ENCODE measurements at regions not wholly inside any gene's neighbourhood (a gene's known extent, or its start where the extent isn't known, plus 50 kb on each side); places are given as distances from the start of the nearest gene placed in this dataset.
"Not testable (repeated sequence)": the region's sequence is repeated elsewhere in the genome, so short reads cannot be mapped to it uniquely, and the experiment has no call there.

GRCh38 chr16:5214466-5214865, 116.9 kb upstream of the EEF2KMT start:
- no peak for DNase-seq (ENCODE audit: low spot score)
- BruUV-seq (replicated peaks), result no TSS peak
- Histone ChIP-seq H3K36me3 (ENCODE audit: insufficient read depth, low read length) (no peaks in the 10 kb centered on the region), H3K4me1 (ENCODE audit: insufficient read depth, low read length, poor library complexity, severe bottlenecking) (no peaks in the 10 kb centered on the region), H2AFZ (ENCODE audit: low read length) (no peak overlapping the region), H3K4me3 (ENCODE audit: low read depth, low read length, poor library complexity, severe bottlenecking) (no peak overlapping the region), H3K9me3 (ENCODE audit: low read length) (no peaks in the 10 kb centered on the region), H4K20me1 (ENCODE audit: insufficient read depth, low read length) (no peaks in the 10 kb centered on the region), H3K79me2 (ENCODE audit: insufficient read depth, low read depth, low read length) (no peaks in the 10 kb centered on the region), H3K27ac (ENCODE audit: low read depth, low read length, poor library complexity, severe bottlenecking) (no peak overlapping the region), H3K9me2 (ENCODE audit: insufficient read depth, low read length) (no peaks in the 10 kb centered on the region), H3K4me2 (ENCODE audit: low read length) (no peak overlapping the region)
- POLR2A ChIA-PET, result no interaction called here
- CTCF ChIA-PET (ENCODE audit: unreplicated experiment), result no interaction called here
- TF ChIP-seq CTCF (conservative IDR thresholded peaks at IDR 0.05; ENCODE audit: low read length), result no peak
- TF ChIP-seq EZH2phosphoT487 (IDR thresholded peaks at IDR 0.05; ENCODE audit: borderline replicate concordance, low read depth, low read length), result no peak
- intact Hi-C loops (cut with micrococcal nuclease; ENCODE audit: unreplicated experiment), result no loop called here

GRCh38 chr16:5212501-5212900, 114.9 kb upstream of the EEF2KMT start:
- H3K9me3 ChIP-seq (ENCODE audit: low read length); CTCF ChIA-PET (ENCODE audit: unreplicated experiment); BruUV-seq (replicated peaks); H3K4me3 ChIP-seq (ENCODE audit: low read depth, low read length, poor library complexity, severe bottlenecking); H3K79me2 ChIP-seq (ENCODE audit: insufficient read depth, low read depth, low read length); H2AFZ ChIP-seq (ENCODE audit: low read length); H4K20me1 ChIP-seq (ENCODE audit: insufficient read depth, low read length); H3K27ac ChIP-seq (ENCODE audit: low read depth, low read length, poor library complexity, severe bottlenecking); H3K36me3 ChIP-seq (ENCODE audit: insufficient read depth, low read length); H3K4me1 ChIP-seq (ENCODE audit: insufficient read depth, low read length, poor library complexity, severe bottlenecking); DNase-seq (ENCODE audit: low spot score); H3K9me2 ChIP-seq (ENCODE audit: insufficient read depth, low read length); H3K4me2 ChIP-seq (ENCODE audit: low read length); POLR2A ChIA-PET; intact Hi-C loops (cut with micrococcal nuclease; ENCODE audit: unreplicated experiment): not testable (repeated sequence)

GRCh38 chr16:5207862-5208498, 110.4 kb upstream of the EEF2KMT start:
- BruUV-seq (replicated peaks), result not testable (repeated sequence)

GRCh38 chr16:5207001-5207523, 109.5 kb upstream of the EEF2KMT start:
- intact Hi-C loops (cut with micrococcal nuclease; ENCODE audit: unreplicated experiment), result no loop called here
- TF ChIP-seq CTCF (conservative IDR thresholded peaks at IDR 0.05; ENCODE audit: low read length) (no peak), EZH2phosphoT487 (IDR thresholded peaks at IDR 0.05; ENCODE audit: borderline replicate concordance, low read depth, low read length) (no peak)
- no peaks in the 10 kb centered on the region for H3K9me2 ChIP-seq (ENCODE audit: insufficient read depth, low read length)
- H4K20me1 ChIP-seq (ENCODE audit: insufficient read depth, low read length), result no peaks in the 10 kb centered on the region
- ChIA-PET POLR2A (no interaction called here), CTCF (ENCODE audit: unreplicated experiment) (no interaction called here)
- no peaks in the 10 kb centered on the region for H3K9me3 ChIP-seq (ENCODE audit: low read length)
- H3K36me3 ChIP-seq (ENCODE audit: insufficient read depth, low read length), result no peaks in the 10 kb centered on the region
- H3K79me2 ChIP-seq (ENCODE audit: insufficient read depth, low read depth, low read length), result no peaks in the 10 kb centered on the region
- H2AFZ ChIP-seq (ENCODE audit: low read length), result no peak overlapping the region
- no TSS peak for BruUV-seq (replicated peaks)
- H3K27ac ChIP-seq (ENCODE audit: low read depth, low read length, poor library complexity, severe bottlenecking), result no peak overlapping the region
- H3K4me3 ChIP-seq (ENCODE audit: low read depth, low read length, poor library complexity, severe bottlenecking), result no peak overlapping the region
- no peak for DNase-seq (ENCODE audit: low spot score)
- H3K4me2 ChIP-seq (ENCODE audit: low read length), result no peak overlapping the region
- H3K4me1 ChIP-seq (ENCODE audit: insufficient read depth, low read length, poor library complexity, severe bottlenecking), result no peaks in the 10 kb centered on the region

More at GRCh38 chr16:5207862-5208498, 110.4 kb upstream of the EEF2KMT start:
- H3K4me3 ChIP-seq (ENCODE audit: low read depth, low read length, poor library complexity, severe bottlenecking); H3K36me3 ChIP-seq (ENCODE audit: insufficient read depth, low read length); H3K79me2 ChIP-seq (ENCODE audit: insufficient read depth, low read depth, low read length); H2AFZ ChIP-seq (ENCODE audit: low read length); CTCF ChIA-PET (ENCODE audit: unreplicated experiment); POLR2A ChIA-PET; H3K4me2 ChIP-seq (ENCODE audit: low read length); H4K20me1 ChIP-seq (ENCODE audit: insufficient read depth, low read length); H3K27ac ChIP-seq (ENCODE audit: low read depth, low read length, poor library complexity, severe bottlenecking); H3K9me3 ChIP-seq (ENCODE audit: low read length); H3K9me2 ChIP-seq (ENCODE audit: insufficient read depth, low read length); intact Hi-C loops (cut with micrococcal nuclease; ENCODE audit: unreplicated experiment); H3K4me1 ChIP-seq (ENCODE audit: insufficient read depth, low read length, poor library complexity, severe bottlenecking): not testable (repeated sequence)
- DNase-seq (ENCODE audit: low spot score), result peak; percentile 61
